ENCODE measurements at regions not wholly inside any gene's neighbourhood (a gene's known extent, or its start where the extent isn't known, plus 50 kb on each side); places are given as distances from the start of the nearest gene placed in this dataset.

- no peaks in the 10 kb centered on the region for H3K36me3 ChIP-seq (ENCODE audit: control insufficient read depth in 3 of 3, insufficient read depth in 2 of 3, low read depth in 1 of 3, low read length in 3 of 3)
- DNase-seq (no peak), FAIRE-seq (no peak)
- no peak overlapping the region for H3K27ac ChIP-seq (ENCODE audit: low read depth in 1 of 3, low read length in 2 of 3)
- no peaks in the 10 kb centered on the region for H3K27me3 ChIP-seq (ENCODE audit: control insufficient read depth in 3 of 3, insufficient read depth in 3 of 3, low read length in 3 of 3)
- H3K9me3 ChIP-seq (ENCODE audit: control insufficient read depth in 2 of 2, insufficient read depth in 1 of 2, low read depth in 1 of 2, low read length in 1 of 2), result peaks cover 0 to 5% of the 10 kb centered on the region in 2 donors
- WGBS, 3 donors, result 77 to 84% (median 83%) methylated on average over 7 of the region's 7 CpGs
- H3K4me1 ChIP-seq (ENCODE audit: control insufficient read depth in 3 of 3, insufficient read depth in 2 of 3, low read depth in 1 of 3, low read length in 2 of 3), result no peaks in the 10 kb centered on the region
- H3K4me3 ChIP-seq (ENCODE audit: low read depth in 1 of 3, low read length in 3 of 3), result no peak overlapping the region
These were observed 533.9 kb downstream of the IRX1 start for GRCh38 chr5:4129523-4129922.

GRCh38 chr5:4130819-4131218 is 535.2 kb downstream of the IRX1 start:
- peaks cover 0 to 6% of the 10 kb centered on the region in 2 donors for H3K9me3 ChIP-seq (ENCODE audit: control insufficient read depth in 2 of 2, insufficient read depth in 1 of 2, low read depth in 1 of 2, low read length in 1 of 2)
- FAIRE-seq (no peak), DNase-seq (no peak)
- no peak overlapping the region for H3K27ac ChIP-seq (ENCODE audit: low read depth in 1 of 3, low read length in 2 of 3)
- no peaks in the 10 kb centered on the region for H3K27me3 ChIP-seq (ENCODE audit: control insufficient read depth in 3 of 3, insufficient read depth in 3 of 3, low read length in 3 of 3)
- no peaks in the 10 kb centered on the region for H3K36me3 ChIP-seq (ENCODE audit: control insufficient read depth in 3 of 3, insufficient read depth in 2 of 3, low read depth in 1 of 3, low read length in 3 of 3)
- 71 to 83% (median 77%) methylated on average over 3 of the region's 3 CpGs for WGBS, 3 donors
- no peak overlapping the region for H3K4me3 ChIP-seq (ENCODE audit: low read depth in 1 of 3, low read length in 3 of 3)
- H3K4me1 ChIP-seq (ENCODE audit: control insufficient read depth in 3 of 3, insufficient read depth in 2 of 3, low read depth in 1 of 3, low read length in 2 of 3), result no peaks in the 10 kb centered on the region

GRCh38 chr5:4137781-4138180 is 542.1 kb downstream of the IRX1 start:
- Histone ChIP-seq H3K4me1 (ENCODE audit: control insufficient read depth in 3 of 3, insufficient read depth in 2 of 3, low read depth in 1 of 3, low read length in 2 of 3) (no peaks in the 10 kb centered on the region), H3K36me3 (ENCODE audit: control insufficient read depth in 3 of 3, insufficient read depth in 2 of 3, low read depth in 1 of 3, low read length in 3 of 3) (no peaks in the 10 kb centered on the region), H3K27ac (ENCODE audit: low read depth in 1 of 3, low read length in 2 of 3) (no peak overlapping the region), H3K4me3 (ENCODE audit: low read depth in 1 of 3, low read length in 3 of 3) (no peak overlapping the region), H3K9me3 (ENCODE audit: control insufficient read depth in 2 of 2, insufficient read depth in 1 of 2, low read depth in 1 of 2, low read length in 1 of 2) (peaks cover 0 to 2% of the 10 kb centered on the region in 2 donors), H3K27me3 (ENCODE audit: control insufficient read depth in 3 of 3, insufficient read depth in 3 of 3, low read length in 3 of 3) (no peaks in the 10 kb centered on the region)
- 58 to 81% (median 77%) methylated on average over 7 of the region's 7 CpGs for WGBS, 3 donors
- DNase-seq (no peak), FAIRE-seq (no peak)

- Histone ChIP-seq H3K4me1 (ENCODE audit: control insufficient read depth in 3 of 3, insufficient read depth in 2 of 3, low read depth in 1 of 3, low read length in 2 of 3) (no peaks in the 10 kb centered on the region), H3K27ac (ENCODE audit: low read depth in 1 of 3, low read length in 2 of 3) (no peak overlapping the region), H3K4me3 (ENCODE audit: low read depth in 1 of 3, low read length in 3 of 3) (no peak overlapping the region), H3K36me3 (ENCODE audit: control insufficient read depth in 3 of 3, insufficient read depth in 2 of 3, low read depth in 1 of 3, low read length in 3 of 3) (no peaks in the 10 kb centered on the region), H3K9me3 (ENCODE audit: control insufficient read depth in 2 of 2, insufficient read depth in 1 of 2, low read depth in 1 of 2, low read length in 1 of 2) (no peaks in the 10 kb centered on the region), H3K27me3 (ENCODE audit: control insufficient read depth in 3 of 3, insufficient read depth in 3 of 3, low read length in 3 of 3) (no peaks in the 10 kb centered on the region)
- WGBS, 3 donors, result 59 to 68% (median 60%) methylated on average over 6 of the region's 6 CpGs
- no peak for FAIRE-seq
- DNase-seq, result no peak
These were observed 547.2 kb downstream of the IRX1 start for GRCh38 chr5:4142842-4143241.

- H3K4me3 ChIP-seq (ENCODE audit: low read depth in 1 of 3, low read length in 3 of 3), result no peak overlapping the region
These were observed 548.9 kb downstream of the IRX1 start for GRCh38 chr5:4144411-4145007.

GRCh38 chr5:4145511-4145910 is 549.9 kb downstream of the IRX1 start:
- 79 to 92% (median 85%) methylated on average over 3 of the region's 3 CpGs for WGBS, 3 donors
- no peak overlapping the region for H3K4me3 ChIP-seq (ENCODE audit: low read depth in 1 of 3, low read length in 3 of 3)
- H3K4me1 ChIP-seq (ENCODE audit: control insufficient read depth in 3 of 3, insufficient read depth in 2 of 3, low read depth in 1 of 3, low read length in 2 of 3), result no peaks in the 10 kb centered on the region
- H3K27ac ChIP-seq (ENCODE audit: low read depth in 1 of 3, low read length in 2 of 3), result no peak overlapping the region
- no peak for FAIRE-seq
- no peak for DNase-seq
- no peaks in the 10 kb centered on the region for H3K36me3 ChIP-seq (ENCODE audit: control insufficient read depth in 3 of 3, insufficient read depth in 2 of 3, low read depth in 1 of 3, low read length in 3 of 3)
- H3K9me3 ChIP-seq (ENCODE audit: control insufficient read depth in 2 of 2, insufficient read depth in 1 of 2, low read depth in 1 of 2, low read length in 1 of 2), result no peaks in the 10 kb centered on the region
- H3K27me3 ChIP-seq (ENCODE audit: control insufficient read depth in 3 of 3, insufficient read depth in 3 of 3, low read length in 3 of 3), result no peaks in the 10 kb centered on the region

More at GRCh38 chr5:4144411-4145007, 548.9 kb downstream of the IRX1 start:
- H3K9me3 ChIP-seq (ENCODE audit: control insufficient read depth in 2 of 2, insufficient read depth in 1 of 2, low read depth in 1 of 2, low read length in 1 of 2), result no peaks in the 10 kb centered on the region
- 92 to 93% (median 93%) methylated on average over 23 of the region's 23 CpGs for WGBS, 3 donors
- no peak for DNase-seq
- no peak for FAIRE-seq
- H3K36me3 ChIP-seq (ENCODE audit: control insufficient read depth in 3 of 3, insufficient read depth in 2 of 3, low read depth in 1 of 3, low read length in 3 of 3), result no peaks in the 10 kb centered on the region
- no peaks in the 10 kb centered on the region for H3K4me1 ChIP-seq (ENCODE audit: control insufficient read depth in 3 of 3, insufficient read depth in 2 of 3, low read depth in 1 of 3, low read length in 2 of 3)
- no peak overlapping the region for H3K27ac ChIP-seq (ENCODE audit: low read depth in 1 of 3, low read length in 2 of 3)
- no peaks in the 10 kb centered on the region for H3K27me3 ChIP-seq (ENCODE audit: control insufficient read depth in 3 of 3, insufficient read depth in 3 of 3, low read length in 3 of 3)

GRCh38 chr5:4148009-4148408 is 552.4 kb downstream of the IRX1 start:
- Histone ChIP-seq H3K4me1 (ENCODE audit: control insufficient read depth in 3 of 3, insufficient read depth in 2 of 3, low read depth in 1 of 3, low read length in 2 of 3) (no peaks in the 10 kb centered on the region), H3K36me3 (ENCODE audit: control insufficient read depth in 3 of 3, insufficient read depth in 2 of 3, low read depth in 1 of 3, low read length in 3 of 3) (no peaks in the 10 kb centered on the region), H3K27me3 (ENCODE audit: control insufficient read depth in 3 of 3, insufficient read depth in 3 of 3, low read length in 3 of 3) (no peaks in the 10 kb centered on the region), H3K4me3 (ENCODE audit: low read depth in 1 of 3, low read length in 3 of 3) (no peak overlapping the region), H3K27ac (ENCODE audit: low read depth in 1 of 3, low read length in 2 of 3) (no peak overlapping the region), H3K9me3 (ENCODE audit: control insufficient read depth in 2 of 2, insufficient read depth in 1 of 2, low read depth in 1 of 2, low read length in 1 of 2) (no peaks in the 10 kb centered on the region)
- WGBS, 3 donors, result 85 to 96% (median 94%) methylated on average over 3 of the region's 3 CpGs
- no peak for FAIRE-seq
- DNase-seq, result no peak

- Histone ChIP-seq H3K4me3 (ENCODE audit: low read depth in 1 of 3, low read length in 3 of 3) (no peak overlapping the region), H3K27ac (ENCODE audit: low read depth in 1 of 3, low read length in 2 of 3) (no peak overlapping the region), H3K9me3 (ENCODE audit: control insufficient read depth in 2 of 2, insufficient read depth in 1 of 2, low read depth in 1 of 2, low read length in 1 of 2) (no peaks in the 10 kb centered on the region), H3K36me3 (ENCODE audit: control insufficient read depth in 3 of 3, insufficient read depth in 2 of 3, low read depth in 1 of 3, low read length in 3 of 3) (no peaks in the 10 kb centered on the region), H3K27me3 (ENCODE audit: control insufficient read depth in 3 of 3, insufficient read depth in 3 of 3, low read length in 3 of 3) (no peaks in the 10 kb centered on the region), H3K4me1 (ENCODE audit: control insufficient read depth in 3 of 3, insufficient read depth in 2 of 3, low read depth in 1 of 3, low read length in 2 of 3) (no peaks in the 10 kb centered on the region)
- no peak for FAIRE-seq
- WGBS, 3 donors, result 53 to 59% (median 56%) methylated on average over 3 of the region's 3 CpGs
- no peak for DNase-seq
These were observed 554.4 kb downstream of the IRX1 start for GRCh38 chr5:4150067-4150466.

GRCh38 chr5:4156153-4156552 is 560.5 kb downstream of the IRX1 start:
- no peak overlapping the region for H3K4me3 ChIP-seq (ENCODE audit: low read depth in 1 of 3, low read length in 3 of 3)

More at GRCh38 chr5:4156153-4156552, 560.5 kb downstream of the IRX1 start:
- DNase-seq (no peak), FAIRE-seq (no peak)
- 66 to 91% (median 91%) methylated on average over 1 of the region's 1 CpG for WGBS, 3 donors
- Histone ChIP-seq H3K27me3 (ENCODE audit: control insufficient read depth in 3 of 3, insufficient read depth in 3 of 3, low read length in 3 of 3) (no peaks in the 10 kb centered on the region), H3K27ac (ENCODE audit: low read depth in 1 of 3, low read length in 2 of 3) (no peak overlapping the region), H3K4me1 (ENCODE audit: control insufficient read depth in 3 of 3, insufficient read depth in 2 of 3, low read depth in 1 of 3, low read length in 2 of 3) (no peaks in the 10 kb centered on the region), H3K36me3 (ENCODE audit: control insufficient read depth in 3 of 3, insufficient read depth in 2 of 3, low read depth in 1 of 3, low read length in 3 of 3) (no peaks in the 10 kb centered on the region), H3K9me3 (ENCODE audit: control insufficient read depth in 2 of 2, insufficient read depth in 1 of 2, low read depth in 1 of 2, low read length in 1 of 2) (no peaks in the 10 kb centered on the region)

Data from small intestine (tissue), 7 donors.